MM.1S (cell line): ENCODE measurements at regions not wholly inside any gene's neighbourhood (a gene's known extent, or its start where the extent isn't known, plus 50 kb on each side); places are given as distances from the start of the nearest gene placed in this dataset.
A peak's percentile ranks its signal among the peaks of the same experiment; 100 is the strongest.

Experiments used
- DNase-seq: peaks from one replicate; pipeline ENCODE4 v3.0.0-alpha.2; 2015
- H2AFZ ChIP-seq: fragments of 300-600 bp; sonication (generic); 2 replicates; pipeline ENCODE4 v1.6.0; 2016; ENCODE audit warnings: antibody characterized with exemption, low read length
- H3F3A ChIP-seq: fragments of 300-600 bp; sonication (generic); 2 replicates; pipeline ENCODE4 v1.6.1; 2016; ENCODE audit warnings: mild to moderate bottlenecking, antibody characterized with exemption, low read length, moderate library complexity, mixed read lengths; ENCODE audit not compliant: insufficient read depth
- H3K27ac ChIP-seq: fragments of 300-600 bp; sonication (generic); 2 replicates; pipeline ENCODE4 v1.5.1; 2016; ENCODE audit warnings: mild to moderate bottlenecking, low read length
- H3K27me3 ChIP-seq: fragments of 300-600 bp; sonication (generic); replicated peaks from 2 replicates; pipeline ENCODE4 v1.6.0; 2016; ENCODE audit warnings: low read length; ENCODE audit not compliant: insufficient read depth
- H3K36me3 ChIP-seq: fragments of 300-600 bp; sonication (generic); replicated peaks from 2 replicates; pipeline ENCODE4 v1.6.1; 2016; ENCODE audit warnings: mild to moderate bottlenecking, low read length, mixed read lengths; ENCODE audit not compliant: insufficient read depth
- H3K4me1 ChIP-seq: fragments of 300-600 bp; sonication (generic); 2 replicates; pipeline ENCODE4 v1.6.1; 2016; ENCODE audit warnings: low read length, mixed read lengths
- H3K4me2 ChIP-seq: fragments of 300-600 bp; sonication (generic); 2 replicates; pipeline ENCODE4 v1.6.0; 2016; ENCODE audit warnings: low read depth, low read length
- H3K4me3 ChIP-seq: fragments of 300-600 bp; sonication (generic); 2 replicates; pipeline ENCODE4 v1.5.1; 2016; ENCODE audit warnings: low read length, mixed read lengths
- H3K79me2 ChIP-seq: fragments of 300-600 bp; sonication (generic); 2 replicates; pipeline ENCODE4 v1.6.1; 2016; ENCODE audit warnings: mixed run types, low read length, mixed read lengths
- H3K9ac ChIP-seq: fragments of 300-600 bp; sonication (generic); 2 replicates; pipeline ENCODE4 v1.6.1; 2016; ENCODE audit warnings: low read length, mixed read lengths
- H3K9me2 ChIP-seq: fragments of 300-600 bp; sonication (generic); replicated peaks from 2 replicates; pipeline ENCODE4 v1.6.1; 2016; ENCODE audit warnings: mild to moderate bottlenecking, low read length, mixed read lengths; ENCODE audit not compliant: insufficient read depth
- H3K9me3 ChIP-seq: fragments of 300-600 bp; sonication (generic); replicated peaks from 2 replicates; pipeline ENCODE4 v1.6.1; 2016; ENCODE audit warnings: mild to moderate bottlenecking, low read length, mixed read lengths; ENCODE audit not compliant: insufficient read depth
- H4K20me1 ChIP-seq: fragments of 300-600 bp; sonication (generic); 2 replicates; pipeline ENCODE4 v1.6.1; 2016; ENCODE audit warnings: mild to moderate bottlenecking, low read length, moderate library complexity, mixed read lengths; ENCODE audit not compliant: insufficient read depth
- EZH2 ChIP-seq: fragments of 300-600 bp; sonication (generic); optimal IDR thresholded peaks from 2 replicates; pipeline ENCODE3; 2017; ENCODE audit warnings: low read depth, mild to moderate bottlenecking, antibody characterized with exemption, low read length, mixed read lengths
- EZH2phosphoT487 ChIP-seq: fragments of 300-600 bp; sonication (generic); IDR thresholded peaks from 2 replicates; pipeline ENCODE4 v1.6.1; 2018; ENCODE audit warnings: antibody characterized with exemption, low read length
- TF ChIP-seq, protein P1 (sequence below): fragments of 300-600 bp; sonication (generic); IDR thresholded peaks from 2 replicates; pipeline ENCODE4 v1.5.1; 2016; ENCODE audit warnings: antibody characterized with exemption, low read length, mixed read lengths

DNA sequence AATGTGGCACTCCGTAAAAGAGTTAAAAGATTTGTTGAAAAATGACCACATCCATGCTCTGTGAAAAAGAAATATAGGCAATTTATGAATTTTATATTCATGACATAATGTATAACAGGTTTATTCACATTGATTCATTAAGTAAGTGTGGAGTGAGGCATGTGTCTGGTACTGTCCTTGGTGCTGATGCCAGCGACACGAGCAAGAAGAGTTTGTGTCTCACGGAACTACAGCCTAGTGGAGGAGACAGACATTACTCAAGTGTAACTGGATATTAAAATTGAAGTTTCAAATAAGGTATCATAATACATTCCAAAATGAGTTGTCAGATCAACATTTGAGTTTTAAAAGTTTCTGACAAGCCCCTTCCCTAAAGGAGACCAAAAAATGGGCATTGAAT lies 122.7 kb upstream of the PRNP start:
- no peak overlapping the region for H3K4me2 ChIP-seq
- H3K9ac ChIP-seq = no peak overlapping the region
- peak; percentile 52 for DNase-seq
- no peaks in the 10 kb centered on the region for H3K36me3 ChIP-seq
- no peak overlapping the region for H3K27ac ChIP-seq
- no peaks in the 10 kb centered on the region for H3F3A ChIP-seq
- H3K9me3 ChIP-seq = no peaks in the 10 kb centered on the region
- H3K4me3 ChIP-seq = no peak overlapping the region
- no peak overlapping the region for H2AFZ ChIP-seq
- TF ChIP-seq, protein P1, sequence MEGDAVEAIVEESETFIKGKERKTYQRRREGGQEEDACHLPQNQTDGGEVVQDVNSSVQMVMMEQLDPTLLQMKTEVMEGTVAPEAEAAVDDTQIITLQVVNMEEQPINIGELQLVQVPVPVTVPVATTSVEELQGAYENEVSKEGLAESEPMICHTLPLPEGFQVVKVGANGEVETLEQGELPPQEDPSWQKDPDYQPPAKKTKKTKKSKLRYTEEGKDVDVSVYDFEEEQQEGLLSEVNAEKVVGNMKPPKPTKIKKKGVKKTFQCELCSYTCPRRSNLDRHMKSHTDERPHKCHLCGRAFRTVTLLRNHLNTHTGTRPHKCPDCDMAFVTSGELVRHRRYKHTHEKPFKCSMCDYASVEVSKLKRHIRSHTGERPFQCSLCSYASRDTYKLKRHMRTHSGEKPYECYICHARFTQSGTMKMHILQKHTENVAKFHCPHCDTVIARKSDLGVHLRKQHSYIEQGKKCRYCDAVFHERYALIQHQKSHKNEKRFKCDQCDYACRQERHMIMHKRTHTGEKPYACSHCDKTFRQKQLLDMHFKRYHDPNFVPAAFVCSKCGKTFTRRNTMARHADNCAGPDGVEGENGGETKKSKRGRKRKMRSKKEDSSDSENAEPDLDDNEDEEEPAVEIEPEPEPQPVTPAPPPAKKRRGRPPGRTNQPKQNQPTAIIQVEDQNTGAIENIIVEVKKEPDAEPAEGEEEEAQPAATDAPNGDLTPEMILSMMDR = no peak; the same call in 1 of the 2 replicates
- no peak for TF ChIP-seq EZH2
- no peak for TF ChIP-seq EZH2phosphoT487
- H3K79me2 ChIP-seq = no peaks in the 10 kb centered on the region
- no peaks in the 10 kb centered on the region for H4K20me1 ChIP-seq
- no peaks in the 10 kb centered on the region for H3K27me3 ChIP-seq
- no peaks in the 10 kb centered on the region for H3K4me1 ChIP-seq
- no peaks in the 10 kb centered on the region for H3K9me2 ChIP-seq

DNA sequence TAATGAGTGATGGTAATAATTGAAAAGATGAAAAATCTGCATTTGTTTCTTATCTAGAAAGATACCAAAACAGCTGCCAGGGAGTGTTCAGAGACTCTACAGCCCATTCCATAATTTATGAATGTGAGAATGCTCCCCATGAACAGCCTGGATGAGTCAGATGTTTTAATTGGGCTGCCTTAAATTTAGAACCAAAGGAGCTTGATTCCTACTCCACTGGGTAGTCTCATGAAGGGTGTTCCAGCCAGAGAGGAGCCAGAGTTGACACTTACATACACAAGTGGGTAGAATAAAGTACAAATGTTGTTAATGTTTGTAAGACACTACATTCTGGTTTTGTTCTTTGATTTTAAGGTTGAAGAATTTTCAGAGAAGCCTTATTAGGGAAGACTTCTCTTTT lies 123.2 kb upstream of the PRNP start:
- TF ChIP-seq EZH2phosphoT487 = no peak
- TF ChIP-seq, protein P1 = no peak
- no peak for TF ChIP-seq EZH2
- no peaks in the 10 kb centered on the region for H4K20me1 ChIP-seq
- H2AFZ ChIP-seq = no peak overlapping the region
- H3K4me2 ChIP-seq = no peak overlapping the region
- no peak overlapping the region for H3K9ac ChIP-seq
- H3K27ac ChIP-seq = no peak overlapping the region
- DNase-seq = no peak
- H3K79me2 ChIP-seq = no peaks in the 10 kb centered on the region
- no peaks in the 10 kb centered on the region for H3K9me3 ChIP-seq
- no peaks in the 10 kb centered on the region for H3K27me3 ChIP-seq
- no peaks in the 10 kb centered on the region for H3K9me2 ChIP-seq
- H3K4me1 ChIP-seq = no peaks in the 10 kb centered on the region
- H3K36me3 ChIP-seq = no peaks in the 10 kb centered on the region
- H3K4me3 ChIP-seq = no peak overlapping the region
- H3F3A ChIP-seq = no peaks in the 10 kb centered on the region

DNA sequence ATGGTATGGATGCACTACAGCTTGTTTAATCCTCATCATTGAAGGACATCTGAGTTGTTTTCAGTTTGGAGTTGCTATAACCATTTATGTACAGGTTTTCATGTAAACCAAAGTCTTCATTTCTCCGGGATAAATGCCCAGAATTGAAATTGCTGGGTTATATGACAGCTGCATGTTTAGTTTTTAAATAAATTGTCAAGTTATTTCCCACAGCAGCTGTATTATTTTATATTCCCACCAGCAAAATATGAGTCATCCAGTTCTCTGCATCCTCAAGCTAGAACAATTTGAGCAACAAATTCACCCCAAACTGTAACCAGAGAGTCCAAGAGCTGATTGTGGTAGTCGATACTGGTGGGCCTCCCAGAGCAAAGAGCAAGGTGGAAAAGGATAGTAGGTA lies 125.6 kb upstream of the PRNP start:
- no peaks in the 10 kb centered on the region for H3K79me2 ChIP-seq
- no peaks in the 10 kb centered on the region for H3K27me3 ChIP-seq
- H3F3A ChIP-seq = no peaks in the 10 kb centered on the region
- H3K9me2 ChIP-seq = no peaks in the 10 kb centered on the region
- H3K4me3 ChIP-seq = no peak overlapping the region
- H3K4me1 ChIP-seq = no peaks in the 10 kb centered on the region
- no peak overlapping the region for H3K27ac ChIP-seq
- no peak for DNase-seq
- H3K9ac ChIP-seq = no peak overlapping the region
- H4K20me1 ChIP-seq = no peaks in the 10 kb centered on the region
- H2AFZ ChIP-seq = no peak overlapping the region
- H3K36me3 ChIP-seq = no peaks in the 10 kb centered on the region
- no peak for TF ChIP-seq EZH2phosphoT487
- no peak for TF ChIP-seq EZH2
- TF ChIP-seq, protein P1 = no peak
- H3K9me3 ChIP-seq = no peaks in the 10 kb centered on the region
- no peak overlapping the region for H3K4me2 ChIP-seq
